GM12878 (cell line): ENCODE measurements at regions not wholly inside any gene's neighbourhood (a gene's known extent, or its start where the extent isn't known, plus 50 kb on each side); places are given as distances from the start of the nearest gene placed in this dataset.

Source experiments
- ATAC-seq: fragments of 200-7000 bp; cut with Tn5 transposase; 3 replicates; pipeline ENCODE4 v1.9.1; 2020; ENCODE audit warnings: mild to moderate bottlenecking, moderate library complexity
- BruUV-seq: library from RNA; stranded (reverse); fragments of 400-500 nt; replicated peaks from 2 replicates; lab custom pipeline; 2021; lab: Mats Ljungman, UMichigan
- CTCF ChIA-PET: fragments of 300-600 bp; sonication (Branson Sonifier 250); formaldehyde crosslinking; extraction: SDS; loops from one replicate; lab custom pipeline; 2021; ENCODE audit warnings: inconsistent platforms; lab: Yijun Ruan, JAX
- POLR2A ChIA-PET: fragments of 350-600 bp; formaldehyde crosslinking; extraction: SDS; loops from one replicate; lab custom pipeline; 2021; ENCODE audit warnings: inconsistent platforms; lab: Charles Lee
- RAD21 ChIA-PET: fragments of 300-600 bp; sonication (Branson Sonifier 250); formaldehyde crosslinking; loops from one replicate; lab custom pipeline; 2023; ENCODE audit warnings: antibody characterized with exemption; ENCODE audit not compliant: unreplicated experiment; lab: Charles Lee
- SMC1A ChIA-PET: fragments of 300-600 bp; sonication (Branson Sonifier 250); formaldehyde crosslinking; loops from one replicate; lab custom pipeline; 2023; ENCODE audit not compliant: unreplicated experiment, uncharacterized antibody; lab: Charles Lee
- DNase-seq: peaks from one replicate; pipeline ENCODE4 v3.0.0-alpha.2; 2011; ENCODE audit warnings: low read depth, low spot score
- FAIRE-seq: peaks from 3 replicates; lab custom pipeline; 2011; peaks lifted over from hg19 to GRCh38; lab: Jason Lieb, UNC
- H2AFZ ChIP-seq: 2 replicates; pipeline ENCODE4 v1.6.0; 2011; ENCODE audit warnings: low read depth, low read length, control low read depth; ENCODE audit not compliant: control insufficient read depth
- H3K27ac ChIP-seq: 2 replicates; pipeline ENCODE4 v1.5.1; 2011; ENCODE audit warnings: control low read depth; ENCODE audit not compliant: control insufficient read depth, insufficient read depth
- H3K27me3 ChIP-seq, 2 experiments: replicated peaks in 1 of 2; 2 replicates each; pipeline versions ENCODE4 v1.6.0 to v1.6.1; 2011; ENCODE audit warnings: low read length in 1 of 2; ENCODE audit not compliant: control insufficient read depth in 2 of 2, insufficient read depth in 2 of 2
- H3K36me3 ChIP-seq, 2 experiments: 2 replicates each; pipeline ENCODE4 v1.5.1; 2011; ENCODE audit warnings: low read length in 1 of 2; ENCODE audit not compliant: control insufficient read depth in 2 of 2, insufficient read depth in 2 of 2
- H3K4me1 ChIP-seq: 2 replicates; pipeline ENCODE4 v1.6.1; 2011; ENCODE audit warnings: mild to moderate bottlenecking, low read length, moderate library complexity, mixed read lengths; ENCODE audit not compliant: control insufficient read depth, insufficient read depth
- H3K4me2 ChIP-seq: 2 replicates; pipeline ENCODE4 v1.6.0; 2011; ENCODE audit warnings: control low read depth; ENCODE audit not compliant: control insufficient read depth, insufficient read depth
- H3K4me3 ChIP-seq: fragments of 200-600 bp; sonication (generic); 2 replicates; pipeline ENCODE4 v1.5.1; 2016
- H3K79me2 ChIP-seq: 2 replicates; pipeline ENCODE4 v1.6.0; 2011; ENCODE audit warnings: low read length; ENCODE audit not compliant: control insufficient read depth, insufficient read depth
- H3K9ac ChIP-seq: 2 replicates; pipeline ENCODE4 v1.8.0; 2011; ENCODE audit warnings: low read length, control low read depth, mixed read lengths; ENCODE audit not compliant: control insufficient read depth, insufficient read depth
- H3K9me3 ChIP-seq: replicated peaks from 3 replicates; pipeline ENCODE4 v1.5.1; 2011; ENCODE audit warnings: mild to moderate bottlenecking, low read length; ENCODE audit not compliant: control insufficient read depth, insufficient read depth
- H4K20me1 ChIP-seq: 2 replicates; pipeline ENCODE4 v1.6.0; 2011; ENCODE audit not compliant: control insufficient read depth, insufficient read depth
- BCL11A ChIP-seq: IDR thresholded peaks from 2 replicates; pipeline ENCODE4 v1.6.1; 2011; ENCODE audit warnings: low read depth, low read length
- BRCA1 ChIP-seq: IDR thresholded peaks from 2 replicates; pipeline ENCODE4 v1.6.1; 2011; ENCODE audit warnings: low read depth, low read length, improper control_type of control experiment
- CBX3 ChIP-seq: fragments of 200-600 bp; sonication (generic); IDR thresholded peaks from 2 replicates; pipeline ENCODE4 v1.6.1; 2016; ENCODE audit warnings: low read depth, borderline replicate concordance
- MXI1 ChIP-seq: fragments of 150-350 bp; IDR thresholded peaks from 2 replicates; pipeline ENCODE4 v1.6.1; 2011; ENCODE audit warnings: low read depth, mild to moderate bottlenecking, inconsistent platforms, low read length, improper control_type of control experiment
- NBN ChIP-seq: fragments of 450-650 bp; IDR thresholded peaks from 2 replicates; pipeline ENCODE4 v1.6.1; 2016
- PAX5 ChIP-seq: IDR thresholded peaks from 2 replicates; pipeline ENCODE4 v1.6.1; 2011; ENCODE audit warnings: low read depth, low read length, borderline replicate concordance
- POU2F2 ChIP-seq: IDR thresholded peaks from 3 replicates; pipeline ENCODE4 v1.6.1; 2011; ENCODE audit warnings: low read depth, mild to moderate bottlenecking, low read length, borderline replicate concordance
- WGBS: methylation state at CpG from one replicate; pipeline ENCODE4 v1.1.6; 2016; ENCODE audit warnings: low lambda C conversion rate; ENCODE audit not compliant: insufficient replicate concordance, insufficient coverage; ENCODE audit errors: missing lambda C conversion rate; 5-methylcytosine and 5-hydroxymethylcytosine counted together
- in situ Hi-C: fragments of 300-500 bp; cut with MboI; formaldehyde crosslinking; loops from 9 replicates; pipeline ENCODE4 v1.14.3; 2018; ENCODE audit warnings: mixed read lengths
- intact Hi-C: fragments of 100-400 bp; cut with micrococcal nuclease; formaldehyde crosslinking; loops from one replicate; pipeline ENCODE4 v1.14.2; 2022; ENCODE audit not compliant: unreplicated experiment
- TF ChIP-seq, protein P1 (sequence below): IDR thresholded peaks from 2 replicates; pipeline ENCODE4 v1.6.1; 2012; ENCODE audit warnings: low read length, inconsistent platforms
- TF ChIP-seq, protein P2 (sequence below): fragments of 450-650 bp; formaldehyde crosslinking; IDR thresholded peaks from 2 replicates; pipeline ENCODE4 v1.4.0; 2022; ENCODE audit warnings: mild to moderate bottlenecking, moderate library complexity
- TF ChIP-seq, protein P3 (sequence below): fragments of 450-650 bp; IDR thresholded peaks from 2 replicates; pipeline ENCODE4 v1.6.1; 2017; ENCODE audit warnings: low read depth, mild to moderate bottlenecking, moderate library complexity

DNA sequence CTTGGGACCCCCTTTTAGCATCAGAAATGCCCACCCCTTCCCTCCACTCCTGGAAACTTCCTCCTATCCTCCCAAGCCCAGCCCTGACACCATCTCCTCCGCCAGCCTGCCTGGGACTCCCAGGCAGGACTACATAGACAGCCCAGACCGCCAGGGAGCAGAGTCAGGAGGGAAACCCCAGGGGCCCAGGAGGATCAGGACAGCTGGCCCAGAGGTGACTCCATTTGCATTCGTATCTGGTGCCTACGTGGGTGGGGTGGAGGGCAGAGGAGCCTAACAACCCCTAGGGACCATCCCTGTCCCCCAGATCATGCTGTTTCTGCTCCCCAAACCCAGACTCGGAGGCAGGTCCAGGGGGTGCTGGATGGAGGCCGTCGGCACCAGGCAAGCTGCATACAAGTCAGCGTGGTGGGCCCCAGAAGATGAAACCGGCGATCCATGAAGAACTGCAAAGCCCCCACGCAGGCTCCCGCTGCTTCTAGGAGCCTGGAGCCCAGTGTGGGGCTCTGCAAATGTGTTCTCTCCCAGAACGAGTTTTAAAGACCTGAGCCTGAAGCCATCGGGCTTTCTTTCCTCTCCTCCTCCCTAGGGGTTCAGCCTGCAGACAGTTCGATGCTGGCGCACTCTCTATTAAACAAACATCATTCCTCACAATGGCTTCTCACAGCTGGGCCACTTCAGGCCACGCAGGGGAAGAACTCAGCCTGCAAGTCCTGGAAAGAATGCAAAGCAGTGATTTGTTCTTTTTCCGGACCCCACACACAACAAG, 1506.8 kb downstream of the BRD1 start:
- H3K36me3 ChIP-seq, result no peaks in the 10 kb centered on the region
- SMC1A ChIA-PET, result no interaction called here
- H3K4me1 ChIP-seq, result no peaks in the 10 kb centered on the region
- no peak overlapping the region for H3K9ac ChIP-seq
- H3K4me2 ChIP-seq, result no peak overlapping the region
- BruUV-seq, result no TSS peak
- TF ChIP-seq, protein P1, sequence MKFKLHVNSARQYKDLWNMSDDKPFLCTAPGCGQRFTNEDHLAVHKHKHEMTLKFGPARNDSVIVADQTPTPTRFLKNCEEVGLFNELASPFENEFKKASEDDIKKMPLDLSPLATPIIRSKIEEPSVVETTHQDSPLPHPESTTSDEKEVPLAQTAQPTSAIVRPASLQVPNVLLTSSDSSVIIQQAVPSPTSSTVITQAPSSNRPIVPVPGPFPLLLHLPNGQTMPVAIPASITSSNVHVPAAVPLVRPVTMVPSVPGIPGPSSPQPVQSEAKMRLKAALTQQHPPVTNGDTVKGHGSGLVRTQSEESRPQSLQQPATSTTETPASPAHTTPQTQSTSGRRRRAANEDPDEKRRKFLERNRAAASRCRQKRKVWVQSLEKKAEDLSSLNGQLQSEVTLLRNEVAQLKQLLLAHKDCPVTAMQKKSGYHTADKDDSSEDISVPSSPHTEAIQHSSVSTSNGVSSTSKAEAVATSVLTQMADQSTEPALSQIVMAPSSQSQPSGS, result no peak
- TF ChIP-seq NBN (no peak), PAX5 (no peak), POU2F2 (no peak)
- H3K27ac ChIP-seq, result no peak overlapping the region
- in situ Hi-C loops, result no loop called here
- H3K79me2 ChIP-seq, result no peaks in the 10 kb centered on the region
- 30% methylated on average over 18 of the region's 18 CpGs for WGBS
- POLR2A ChIA-PET, result no interaction called here
- no peaks in the 10 kb centered on the region for H4K20me1 ChIP-seq
- RAD21 ChIA-PET, result no interaction called here
- CTCF ChIA-PET, result no interaction called here
- no peak for DNase-seq
- no peak for FAIRE-seq
- H3K27me3 ChIP-seq, result no peaks in the 10 kb centered on the region
- no peak for ATAC-seq
- H3K4me3 ChIP-seq, result no peak overlapping the region
- intact Hi-C loops, result no loop called here
- H3K9me3 ChIP-seq, result no peaks in the 10 kb centered on the region; the same call in 2 of the 3 replicates
- no peak overlapping the region for H2AFZ ChIP-seq

DNA sequence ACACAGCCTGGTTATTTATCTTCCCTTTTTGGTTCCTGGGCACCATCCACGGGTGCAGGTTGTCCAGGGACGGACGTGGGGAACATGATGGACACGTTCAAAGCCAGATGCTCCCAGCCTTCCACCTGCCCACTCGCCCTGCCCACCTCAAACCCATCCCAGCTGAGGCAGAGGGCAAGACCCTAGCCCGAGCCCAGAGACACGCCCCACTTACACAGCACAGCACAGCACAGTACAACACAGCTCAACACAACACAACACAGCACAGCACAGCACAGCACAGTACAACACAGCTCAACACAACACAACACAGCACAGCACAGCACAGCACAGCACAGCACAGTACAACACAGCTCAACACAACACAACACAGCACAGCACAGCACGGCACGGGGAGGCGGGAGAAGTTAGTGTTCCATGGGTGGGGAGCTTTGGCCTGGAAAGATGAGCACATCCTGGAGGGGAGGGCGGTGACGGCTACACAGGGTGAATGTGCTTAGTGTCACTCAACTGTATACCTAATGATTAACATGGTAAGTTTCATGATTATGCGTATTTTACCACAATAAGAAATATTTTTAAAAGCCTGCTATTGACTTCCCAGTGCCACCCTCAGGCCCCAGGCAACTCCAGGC, 1507.5 kb downstream of the BRD1 start:
- ChIA-PET POLR2A (no interaction called here), RAD21 (no interaction called here), CTCF (no interaction called here), SMC1A (no interaction called here)
- no peak overlapping the region for H3K4me3 ChIP-seq
- in situ Hi-C loops (no loop called here), intact Hi-C loops (no loop called here)
- no peak for ATAC-seq
- no peak for DNase-seq
- BruUV-seq, result no TSS peak
- H3K27ac ChIP-seq, result no peak overlapping the region
- no peak overlapping the region for H3K4me2 ChIP-seq
- H3K27me3 ChIP-seq, result no peaks in the 10 kb centered on the region
- no peaks in the 10 kb centered on the region; the same call in 2 of the 3 replicates for H3K9me3 ChIP-seq
- no peaks in the 10 kb centered on the region for H3K4me1 ChIP-seq
- no peak overlapping the region for H3K9ac ChIP-seq
- H3K79me2 ChIP-seq, result no peaks in the 10 kb centered on the region
- H4K20me1 ChIP-seq, result no peaks in the 10 kb centered on the region
- FAIRE-seq, result no peak
- H3K36me3 ChIP-seq, result no peaks in the 10 kb centered on the region
- no peak overlapping the region for H2AFZ ChIP-seq
- 21% methylated on average over 13 of the region's 13 CpGs for WGBS
- TF ChIP-seq CBX3, result no peak
- TF ChIP-seq, protein P2, sequence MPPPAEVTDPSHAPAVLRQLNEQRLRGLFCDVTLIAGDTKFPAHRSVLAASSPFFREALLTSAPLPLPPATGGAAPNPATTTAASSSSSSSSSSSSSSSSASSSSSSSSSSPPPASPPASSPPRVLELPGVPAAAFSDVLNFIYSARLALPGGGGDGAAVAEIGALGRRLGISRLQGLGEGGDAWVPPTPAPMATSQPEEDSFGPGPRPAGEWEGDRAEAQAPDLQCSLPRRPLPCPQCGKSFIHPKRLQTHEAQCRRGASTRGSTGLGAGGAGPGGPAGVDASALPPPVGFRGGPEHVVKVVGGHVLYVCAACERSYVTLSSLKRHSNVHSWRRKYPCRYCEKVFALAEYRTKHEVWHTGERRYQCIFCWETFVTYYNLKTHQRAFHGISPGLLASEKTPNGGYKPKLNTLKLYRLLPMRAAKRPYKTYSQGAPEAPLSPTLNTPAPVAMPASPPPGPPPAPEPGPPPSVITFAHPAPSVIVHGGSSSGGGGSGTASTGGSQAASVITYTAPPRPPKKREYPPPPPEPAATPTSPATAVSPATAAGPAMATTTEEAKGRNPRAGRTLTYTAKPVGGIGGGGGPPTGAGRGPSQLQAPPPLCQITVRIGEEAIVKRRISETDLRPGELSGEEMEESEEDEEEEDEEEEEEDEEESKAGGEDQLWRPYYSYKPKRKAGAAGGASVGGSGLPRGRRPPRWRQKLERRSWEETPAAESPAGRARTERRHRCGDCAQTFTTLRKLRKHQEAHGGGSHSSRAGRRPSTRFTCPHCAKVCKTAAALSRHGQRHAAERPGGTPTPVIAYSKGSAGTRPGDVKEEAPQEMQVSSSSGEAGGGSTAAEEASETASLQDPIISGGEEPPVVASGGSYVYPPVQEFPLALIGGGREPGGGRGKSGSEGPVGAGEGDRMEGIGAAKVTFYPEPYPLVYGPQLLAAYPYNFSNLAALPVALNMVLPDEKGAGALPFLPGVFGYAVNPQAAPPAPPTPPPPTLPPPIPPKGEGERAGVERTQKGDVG (CRISPR knock-in tag), result no peak
- TF ChIP-seq BRCA1, result no peak
- no peak for TF ChIP-seq MXI1
- TF ChIP-seq, protein P3, sequence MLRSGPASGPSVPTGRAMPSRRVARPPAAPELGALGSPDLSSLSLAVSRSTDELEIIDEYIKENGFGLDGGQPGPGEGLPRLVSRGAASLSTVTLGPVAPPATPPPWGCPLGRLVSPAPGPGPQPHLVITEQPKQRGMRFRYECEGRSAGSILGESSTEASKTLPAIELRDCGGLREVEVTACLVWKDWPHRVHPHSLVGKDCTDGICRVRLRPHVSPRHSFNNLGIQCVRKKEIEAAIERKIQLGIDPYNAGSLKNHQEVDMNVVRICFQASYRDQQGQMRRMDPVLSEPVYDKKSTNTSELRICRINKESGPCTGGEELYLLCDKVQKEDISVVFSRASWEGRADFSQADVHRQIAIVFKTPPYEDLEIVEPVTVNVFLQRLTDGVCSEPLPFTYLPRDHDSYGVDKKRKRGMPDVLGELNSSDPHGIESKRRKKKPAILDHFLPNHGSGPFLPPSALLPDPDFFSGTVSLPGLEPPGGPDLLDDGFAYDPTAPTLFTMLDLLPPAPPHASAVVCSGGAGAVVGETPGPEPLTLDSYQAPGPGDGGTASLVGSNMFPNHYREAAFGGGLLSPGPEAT, result no peak
- TF ChIP-seq BCL11A, result no peak
